ENCODE measurements at regions not wholly inside any gene's neighbourhood (a gene's known extent, or its start where the extent isn't known, plus 50 kb on each side); places are given as distances from the start of the nearest gene placed in this dataset.

DNA sequence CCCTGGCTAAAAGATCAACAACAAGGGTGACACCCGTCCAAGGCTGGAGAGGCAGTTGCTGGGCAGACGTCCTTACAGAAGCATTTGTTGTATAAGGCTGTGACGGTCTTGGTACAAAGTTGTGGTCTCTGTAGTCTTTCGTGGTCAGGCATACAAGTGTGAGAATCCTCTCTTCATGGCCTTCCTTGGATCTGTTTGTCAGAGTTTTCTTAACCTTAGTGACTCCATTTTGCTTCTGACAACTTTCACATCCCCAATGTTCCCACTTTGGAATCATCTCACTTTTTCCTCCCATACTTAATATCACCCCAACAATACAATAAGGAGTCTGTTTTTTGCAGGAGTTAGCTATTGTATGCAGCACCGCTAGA lies 72.7 kb upstream of the ZCCHC2 start:
- TF ChIP-seq CTCF (IDR thresholded peaks at IDR 0.05; ENCODE audit: insufficient read depth, low read depth, low read length) (no peak), EZH2 (IDR thresholded peaks at IDR 0.05; ENCODE audit: insufficient read depth, low read length) (no peak)
- Histone ChIP-seq H4K20me1 (ENCODE audit: insufficient read depth, low read length) (no peaks in the 10 kb centered on the region), H3K27ac (ENCODE audit: low read depth, low read length) (no peak overlapping the region), H3K27me3 (ENCODE audit: insufficient read depth, low read length) (peaks cover 16% of the 10 kb centered on the region), H3K9me3 (ENCODE audit: insufficient read depth, low read depth, low read length) (peaks cover 3% of the 10 kb centered on the region), H3K4me2 (ENCODE audit: low read length) (peak overlapping the region; percentile 62), H3K79me2 (ENCODE audit: insufficient read depth, low read length) (no peaks in the 10 kb centered on the region), H3K4me1 (ENCODE audit: insufficient read depth, low read length) (peaks cover 15% of the 10 kb centered on the region), H3K4me3 (ENCODE audit: insufficient read depth, low read depth, low read length) (no peak overlapping the region), H3K9ac (ENCODE audit: low read length) (no peak overlapping the region), H3K36me3 (ENCODE audit: insufficient read depth, low read length) (no peaks in the 10 kb centered on the region), H2AFZ (ENCODE audit: low read depth, low read length) (no peak overlapping the region)
- Mint-ChIP-seq H3K27me3 (ENCODE audit: low read depth, unreplicated experiment) (no peaks in the 10 kb centered on the region), H3K36me3 (ENCODE audit: low read depth, unreplicated experiment) (no peaks in the 10 kb centered on the region), H3K9me3 (ENCODE audit: unreplicated experiment) (no peaks in the 10 kb centered on the region), H3K4me3 (ENCODE audit: unreplicated experiment) (no peak overlapping the region), H3K4me1 (ENCODE audit: low read depth, unreplicated experiment) (peaks cover 21% of the 10 kb centered on the region), H3K27ac (ENCODE audit: unreplicated experiment) (no peak overlapping the region)
- FAIRE-seq, result peak; percentile 29
- peak; percentile 12 for DNase-seq (ENCODE audit: low read depth)

GRCh38 chr18:62450546-62451410 lies 72.0 kb upstream of the ZCCHC2 start:
- no peak for TF ChIP-seq CTCF (IDR thresholded peaks at IDR 0.05; ENCODE audit: insufficient read depth, low read depth, low read length)
- no peak for TF ChIP-seq EZH2 (IDR thresholded peaks at IDR 0.05; ENCODE audit: insufficient read depth, low read length)
- no peaks in the 10 kb centered on the region for H3K36me3 Mint-ChIP-seq (ENCODE audit: low read depth, unreplicated experiment)
- Histone ChIP-seq H4K20me1 (ENCODE audit: insufficient read depth, low read length) (no peaks in the 10 kb centered on the region), H3K4me2 (ENCODE audit: low read length) (peak overlapping the region; percentile 62), H3K36me3 (ENCODE audit: insufficient read depth, low read length) (no peaks in the 10 kb centered on the region), H3K79me2 (ENCODE audit: insufficient read depth, low read length) (no peaks in the 10 kb centered on the region), H3K27ac (ENCODE audit: low read depth, low read length) (peak overlapping the region; percentile 3), H3K4me1 (ENCODE audit: insufficient read depth, low read length) (peaks cover 15% of the 10 kb centered on the region), H3K27me3 (ENCODE audit: insufficient read depth, low read length) (peaks cover 15% of the 10 kb centered on the region), H3K9ac (ENCODE audit: low read length) (no peak overlapping the region), H2AFZ (ENCODE audit: low read depth, low read length) (no peak overlapping the region), H3K9me3 (ENCODE audit: insufficient read depth, low read depth, low read length) (peaks cover 3% of the 10 kb centered on the region), H3K4me3 (ENCODE audit: insufficient read depth, low read depth, low read length) (no peak overlapping the region)
- no peak overlapping the region for H3K4me3 Mint-ChIP-seq (ENCODE audit: unreplicated experiment)
- H3K9me3 Mint-ChIP-seq (ENCODE audit: unreplicated experiment), result no peaks in the 10 kb centered on the region
- FAIRE-seq (peak; percentile 49), DNase-seq (ENCODE audit: low read depth) (peak; percentile 79)
- H3K27ac Mint-ChIP-seq (ENCODE audit: unreplicated experiment), result peak overlapping the region; percentile 76
- H3K27me3 Mint-ChIP-seq (ENCODE audit: low read depth, unreplicated experiment), result no peaks in the 10 kb centered on the region
- peaks cover 21% of the 10 kb centered on the region for H3K4me1 Mint-ChIP-seq (ENCODE audit: low read depth, unreplicated experiment)

DNA sequence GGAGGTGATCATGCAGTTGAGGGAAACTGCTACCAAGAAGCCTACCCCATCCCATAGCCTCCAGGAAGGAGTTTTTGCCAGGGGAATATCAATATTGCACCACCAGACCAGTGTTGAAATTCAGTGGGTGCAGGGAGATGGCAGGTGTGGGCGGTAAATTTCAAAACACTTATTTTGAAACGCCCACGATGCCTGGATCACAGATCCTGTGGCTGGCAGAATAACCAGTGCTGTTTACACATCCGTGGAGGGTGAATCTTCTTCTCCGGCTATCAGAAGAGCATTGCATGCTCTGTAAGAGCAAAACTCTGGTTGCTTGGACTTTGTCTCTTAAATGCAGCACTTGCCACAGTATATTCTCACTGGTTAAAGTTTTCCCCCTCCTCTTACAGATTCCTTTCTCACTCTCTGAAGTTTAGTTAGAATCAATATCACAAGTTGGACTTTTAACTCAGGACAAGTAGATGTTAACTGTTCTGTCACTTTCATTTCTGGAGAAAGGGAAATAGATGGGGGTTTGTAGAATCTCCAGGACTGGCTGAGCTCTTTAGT lies 70.5 kb upstream of the ZCCHC2 start:
- H3K4me3 ChIP-seq (ENCODE audit: insufficient read depth, low read depth, low read length), result no peak overlapping the region
- H3K36me3 ChIP-seq (ENCODE audit: insufficient read depth, low read length), result no peaks in the 10 kb centered on the region
- Mint-ChIP-seq H3K27me3 (ENCODE audit: low read depth, unreplicated experiment) (no peaks in the 10 kb centered on the region), H3K9me3 (ENCODE audit: unreplicated experiment) (no peaks in the 10 kb centered on the region), H3K4me1 (ENCODE audit: low read depth, unreplicated experiment) (peaks cover 21% of the 10 kb centered on the region), H3K4me3 (ENCODE audit: unreplicated experiment) (no peak overlapping the region), H3K27ac (ENCODE audit: unreplicated experiment) (no peak overlapping the region), H3K36me3 (ENCODE audit: low read depth, unreplicated experiment) (no peaks in the 10 kb centered on the region)
- H3K9me3 ChIP-seq (ENCODE audit: insufficient read depth, low read depth, low read length), result no peaks in the 10 kb centered on the region
- H2AFZ ChIP-seq (ENCODE audit: low read depth, low read length), result no peak overlapping the region
- no peak for DNase-seq (ENCODE audit: low read depth)
- peaks cover 10% of the 10 kb centered on the region for H3K27me3 ChIP-seq (ENCODE audit: insufficient read depth, low read length)
- H3K27ac ChIP-seq (ENCODE audit: low read depth, low read length), result no peak overlapping the region
- H3K9ac ChIP-seq (ENCODE audit: low read length), result no peak overlapping the region
- no peak for TF ChIP-seq CTCF (IDR thresholded peaks at IDR 0.05; ENCODE audit: insufficient read depth, low read depth, low read length)
- H4K20me1 ChIP-seq (ENCODE audit: insufficient read depth, low read length), result no peaks in the 10 kb centered on the region
- H3K4me2 ChIP-seq (ENCODE audit: low read length), result no peak overlapping the region
- peaks cover 15% of the 10 kb centered on the region for H3K4me1 ChIP-seq (ENCODE audit: insufficient read depth, low read length)
- no peak for FAIRE-seq
- H3K79me2 ChIP-seq (ENCODE audit: insufficient read depth, low read length), result no peaks in the 10 kb centered on the region
